ENCODE measurements at regions not wholly inside any gene's neighbourhood (a gene's known extent, or its start where the extent isn't known, plus 50 kb on each side); places are given as distances from the start of the nearest gene placed in this dataset.

DNA sequence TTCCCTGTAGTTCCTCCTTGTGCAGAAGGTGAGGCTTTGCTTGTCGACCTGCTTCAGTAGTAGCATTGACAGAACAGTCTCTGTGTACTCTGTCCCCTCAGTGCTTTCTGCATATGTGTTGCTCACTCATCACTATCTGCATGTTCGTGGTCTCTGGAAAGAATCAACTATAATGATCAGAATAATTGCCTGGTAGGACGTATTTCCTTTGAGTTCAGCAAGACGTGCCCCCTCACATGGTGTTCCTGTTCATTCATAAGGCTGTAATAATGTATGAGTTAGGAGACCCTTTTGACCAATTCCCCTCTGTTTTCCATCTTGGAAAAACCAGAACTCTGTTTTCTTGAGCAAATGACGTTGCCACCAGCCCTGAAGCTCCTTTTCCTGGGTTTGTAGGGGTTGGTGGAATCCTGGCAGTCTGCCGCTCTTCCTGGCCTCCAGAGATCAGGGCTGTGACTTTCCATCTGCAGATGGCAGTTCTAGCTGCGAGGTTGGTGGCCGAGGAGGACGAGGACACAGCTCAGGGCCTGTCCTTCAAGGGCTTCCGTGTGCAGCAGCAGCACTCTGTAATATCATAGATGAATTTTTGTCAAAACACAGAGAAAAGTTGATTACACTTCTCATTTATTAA lies 61.9 kb downstream of the EXOSC2 start:
- DNase-seq (ENCODE audit: insufficient read length, low spot score) (no peak), FAIRE-seq (no peak)
- TF ChIP-seq SPI1 (IDR thresholded peaks at IDR 0.05; ENCODE audit: low read depth, low read length) = no peak
- TF ChIP-seq POLR2A (IDR thresholded peaks at IDR 0.05; ENCODE audit: low read depth, low read length) = no peak
- no peak for TF ChIP-seq TAF1 (IDR thresholded peaks at IDR 0.05; ENCODE audit: low read depth, low read length)
- TF ChIP-seq POLR2AphosphoS5 (IDR thresholded peaks at IDR 0.05; ENCODE audit: low read depth, low read length) = no peak
- TF ChIP-seq PAX5 (IDR thresholded peaks at IDR 0.05; ENCODE audit: insufficient read depth, low read length, severe bottlenecking) = no peak
- no peak for TF ChIP-seq POU2F2 (IDR thresholded peaks at IDR 0.05; ENCODE audit: low read depth, low read length)

GRCh38 chr9:130756037-130756436 lies 62.5 kb downstream of the EXOSC2 start:
- no peak for FAIRE-seq
- TF ChIP-seq TAF1 (IDR thresholded peaks at IDR 0.05; ENCODE audit: low read depth, low read length) = no peak
- TF ChIP-seq PAX5 (IDR thresholded peaks at IDR 0.05; ENCODE audit: insufficient read depth, low read length, severe bottlenecking) = no peak
- peak; percentile 85 for TF ChIP-seq SPI1 (IDR thresholded peaks at IDR 0.05; ENCODE audit: low read depth, low read length)
- no peak for TF ChIP-seq POU2F2 (IDR thresholded peaks at IDR 0.05; ENCODE audit: low read depth, low read length)
- no peak for DNase-seq (ENCODE audit: insufficient read length, low spot score)

DNA sequence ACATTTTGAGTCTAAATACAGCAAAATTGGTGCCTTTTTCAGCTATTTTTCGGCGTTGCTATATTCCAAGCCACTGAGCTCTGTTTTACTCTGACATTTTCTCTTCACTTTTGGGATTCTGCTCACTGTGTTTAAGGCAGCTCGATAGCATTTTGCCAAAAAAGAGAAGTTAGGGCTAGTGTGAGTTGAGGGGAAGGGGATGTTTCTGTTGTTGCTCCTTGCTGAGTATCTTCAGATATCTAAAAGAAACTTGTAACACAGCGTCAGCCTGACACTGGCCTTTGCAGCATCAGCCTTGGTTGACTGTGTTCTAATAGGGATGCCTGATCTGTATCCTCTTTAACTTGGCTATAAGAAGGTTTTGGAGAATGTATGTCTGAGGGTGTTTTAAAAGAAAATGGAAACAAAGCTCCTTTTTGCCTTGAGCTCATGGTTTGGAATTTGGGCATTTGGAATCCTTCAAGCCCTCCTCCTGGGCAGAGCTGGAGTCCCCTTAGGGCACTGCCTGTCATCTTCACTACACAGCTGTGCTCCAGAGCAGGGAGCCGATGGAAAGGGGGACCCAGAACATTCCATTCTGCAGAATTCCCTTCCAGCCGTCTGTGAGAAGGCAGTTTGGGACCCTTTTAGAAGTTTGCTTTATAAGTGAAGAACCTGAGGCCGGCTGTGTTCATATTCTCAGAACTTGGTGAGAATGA lies 63.0 kb downstream of the EXOSC2 start:
- FAIRE-seq (no peak), DNase-seq (ENCODE audit: insufficient read length, low spot score) (no peak)
- no peak for TF ChIP-seq POU2F2 (IDR thresholded peaks at IDR 0.05; ENCODE audit: low read depth, low read length)
- TF ChIP-seq SPI1 (IDR thresholded peaks at IDR 0.05; ENCODE audit: low read depth, low read length) = no peak
- no peak for TF ChIP-seq TAF1 (IDR thresholded peaks at IDR 0.05; ENCODE audit: low read depth, low read length)
- no peak for TF ChIP-seq POLR2A (IDR thresholded peaks at IDR 0.05; ENCODE audit: low read depth, low read length)
- no peak for TF ChIP-seq POLR2AphosphoS5 (IDR thresholded peaks at IDR 0.05; ENCODE audit: low read depth, low read length)
- no peak for TF ChIP-seq PAX5 (IDR thresholded peaks at IDR 0.05; ENCODE audit: insufficient read depth, low read length, severe bottlenecking)

- FAIRE-seq = no peak
- TF ChIP-seq POU2F2 (IDR thresholded peaks at IDR 0.05; ENCODE audit: low read depth, low read length) (no peak), SPI1 (IDR thresholded peaks at IDR 0.05; ENCODE audit: low read depth, low read length) (no peak), POLR2AphosphoS5 (IDR thresholded peaks at IDR 0.05; ENCODE audit: low read depth, low read length) (no peak), POLR2A (IDR thresholded peaks at IDR 0.05; ENCODE audit: low read depth, low read length) (no peak)
- DNase-seq (ENCODE audit: insufficient read length, low spot score) = no peak
These were observed 66.2 kb downstream of the EXOSC2 start for GRCh38 chr9:130759738-130760137.

DNA sequence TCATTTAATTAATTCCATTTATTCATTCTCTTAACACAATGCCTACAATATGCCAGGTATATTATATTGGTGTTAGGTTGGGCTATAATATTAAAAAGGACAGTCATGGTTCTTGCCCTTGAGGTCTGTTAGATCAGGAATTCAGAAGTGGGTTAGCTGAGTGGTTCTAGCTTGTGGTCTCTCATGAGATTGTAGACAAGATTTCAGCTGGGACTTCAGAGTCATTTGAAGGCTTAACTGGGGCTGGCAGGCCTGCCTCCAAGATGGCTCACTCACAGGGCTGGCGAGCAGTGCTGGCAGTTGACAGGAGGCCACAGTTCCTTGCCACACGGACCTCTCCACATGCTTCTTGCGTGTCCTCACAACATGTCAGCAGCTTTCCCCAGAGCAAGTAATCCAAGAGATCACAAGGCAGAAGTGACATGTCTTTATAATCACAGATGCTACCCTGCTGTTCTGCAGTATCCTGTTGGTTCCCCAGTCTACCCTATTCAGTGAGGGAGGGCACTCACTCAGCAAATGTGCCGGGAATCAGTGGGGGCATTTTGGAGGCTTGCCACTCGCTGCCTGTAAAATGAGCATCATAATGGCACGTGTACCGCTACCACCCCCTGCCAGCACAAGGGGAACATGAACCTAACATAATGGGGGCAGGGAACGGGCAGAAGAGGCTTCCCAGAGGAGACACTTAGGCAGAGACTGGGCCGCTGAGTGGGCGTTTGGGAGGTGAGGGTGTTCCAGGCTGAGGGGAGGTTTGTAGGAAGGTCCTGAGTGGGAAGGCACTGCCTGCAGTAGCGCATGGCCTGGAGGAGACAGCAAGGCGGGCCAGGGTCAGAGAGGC lies 70.0 kb downstream of the EXOSC2 start:
- no peak for FAIRE-seq
- no peak for DNase-seq (ENCODE audit: insufficient read length, low spot score)
- no peak for TF ChIP-seq PAX5 (IDR thresholded peaks at IDR 0.05; ENCODE audit: insufficient read depth, low read length, severe bottlenecking)
- no peak for TF ChIP-seq SPI1 (IDR thresholded peaks at IDR 0.05; ENCODE audit: low read depth, low read length)
- TF ChIP-seq TAF1 (IDR thresholded peaks at IDR 0.05; ENCODE audit: low read depth, low read length) = no peak
- TF ChIP-seq POLR2A (IDR thresholded peaks at IDR 0.05; ENCODE audit: low read depth, low read length) = no peak
- no peak for TF ChIP-seq POLR2AphosphoS5 (IDR thresholded peaks at IDR 0.05; ENCODE audit: low read depth, low read length)
- TF ChIP-seq POU2F2 (IDR thresholded peaks at IDR 0.05; ENCODE audit: low read depth, low read length) = no peak

DNA sequence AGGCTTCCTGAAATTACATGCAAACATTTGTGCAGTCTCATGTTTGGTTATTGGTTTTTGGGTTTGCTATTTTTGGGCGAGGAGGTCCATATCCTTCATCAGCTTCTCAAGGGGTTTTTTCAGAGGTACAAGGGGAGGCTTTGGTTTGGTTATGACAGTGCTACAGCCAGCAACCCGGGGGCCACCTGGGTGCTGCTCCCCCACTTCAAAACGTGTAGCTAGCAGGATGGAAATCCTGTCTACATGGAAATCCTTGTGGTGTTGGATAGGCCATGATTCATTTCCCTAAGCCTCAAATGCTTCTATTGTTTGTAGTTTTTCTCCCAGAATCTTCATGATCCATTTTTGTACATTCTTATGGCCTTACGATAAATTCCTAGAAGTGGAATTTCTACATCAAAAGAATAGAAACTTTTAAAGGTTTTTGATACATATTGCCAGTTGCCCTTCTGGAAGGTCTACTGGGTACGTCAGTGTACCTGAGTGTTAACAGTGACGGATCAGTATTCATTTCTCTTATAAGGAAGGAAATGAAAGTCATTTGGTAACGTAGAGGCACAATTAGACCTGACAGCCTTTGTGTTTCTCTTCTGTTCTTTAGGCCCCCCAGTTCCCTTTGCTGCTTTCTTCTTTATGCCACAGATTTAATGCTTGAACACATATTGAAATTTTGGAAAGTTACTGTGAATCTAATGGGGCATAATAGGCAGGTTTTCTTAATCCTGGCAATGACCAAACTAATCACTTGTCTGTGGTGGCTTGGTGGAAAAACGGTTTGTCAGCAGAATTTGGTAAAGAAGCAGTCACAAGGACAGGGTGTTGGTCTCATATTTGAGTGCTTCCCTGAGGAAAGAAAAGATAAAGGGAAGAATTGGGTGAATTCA lies 69.7 kb upstream of the ABL1 start:
- peak; percentile 31 for FAIRE-seq
- peak; percentile 28 for DNase-seq (ENCODE audit: insufficient read length, low spot score)
- TF ChIP-seq PAX5 (IDR thresholded peaks at IDR 0.05; ENCODE audit: insufficient read depth, low read length, severe bottlenecking) = no peak
- peak; percentile 79 for TF ChIP-seq SPI1 (IDR thresholded peaks at IDR 0.05; ENCODE audit: low read depth, low read length)
- TF ChIP-seq POU2F2 (IDR thresholded peaks at IDR 0.05; ENCODE audit: low read depth, low read length) = peak; percentile 58; the same call in 1 of the 2 replicates

GRCh38 chr9:130766021-130766926 lies 68.8 kb upstream of the ABL1 start:
- FAIRE-seq (no peak), DNase-seq (ENCODE audit: insufficient read length, low spot score) (no peak)

DNA sequence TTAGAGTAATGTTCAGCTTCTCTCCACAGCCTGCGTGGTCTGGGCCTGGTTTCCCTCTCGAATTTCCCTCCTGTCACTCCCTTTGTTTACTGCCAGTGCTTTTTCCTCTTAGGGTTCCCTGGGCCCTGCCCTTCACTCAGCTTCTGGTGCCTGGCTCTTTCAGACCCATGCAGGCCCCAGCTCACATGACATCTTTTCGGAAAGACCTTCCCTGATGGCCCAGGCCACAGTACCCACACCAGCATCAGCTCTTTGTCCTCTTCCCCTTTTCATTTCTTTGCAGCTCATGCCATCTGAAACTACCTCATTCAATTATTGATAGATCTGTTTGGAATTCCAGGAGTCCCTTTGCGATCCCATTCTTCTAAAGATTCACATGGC lies 68.1 kb upstream of the ABL1 start:
- FAIRE-seq (no peak), DNase-seq (ENCODE audit: insufficient read length, low spot score) (no peak)

More at GRCh38 chr9:130766021-130766926, 68.8 kb upstream of the ABL1 start:
- no peak for TF ChIP-seq PAX5 (IDR thresholded peaks at IDR 0.05; ENCODE audit: insufficient read depth, low read length, severe bottlenecking)
- peak; percentile 42 for TF ChIP-seq SPI1 (IDR thresholded peaks at IDR 0.05; ENCODE audit: low read depth, low read length)
- TF ChIP-seq TAF1 (IDR thresholded peaks at IDR 0.05; ENCODE audit: low read depth, low read length) = no peak
- TF ChIP-seq POLR2A (IDR thresholded peaks at IDR 0.05; ENCODE audit: low read depth, low read length) = no peak

More for the DNA sequence above, 68.1 kb upstream of the ABL1 start:
- no peak for TF ChIP-seq TAF1 (IDR thresholded peaks at IDR 0.05; ENCODE audit: low read depth, low read length)
- TF ChIP-seq POLR2A (IDR thresholded peaks at IDR 0.05; ENCODE audit: low read depth, low read length) = no peak
- no peak for TF ChIP-seq POLR2AphosphoS5 (IDR thresholded peaks at IDR 0.05; ENCODE audit: low read depth, low read length)
- TF ChIP-seq SPI1 (IDR thresholded peaks at IDR 0.05; ENCODE audit: low read depth, low read length) = no peak
- TF ChIP-seq POU2F2 (IDR thresholded peaks at IDR 0.05; ENCODE audit: low read depth, low read length) = no peak
- TF ChIP-seq PAX5 (IDR thresholded peaks at IDR 0.05; ENCODE audit: insufficient read depth, low read length, severe bottlenecking) = no peak
